ENCODE measurements at regions not wholly inside any gene's neighbourhood (a gene's known extent, or its start where the extent isn't known, plus 50 kb on each side); places are given as distances from the start of the nearest gene placed in this dataset.

DNA sequence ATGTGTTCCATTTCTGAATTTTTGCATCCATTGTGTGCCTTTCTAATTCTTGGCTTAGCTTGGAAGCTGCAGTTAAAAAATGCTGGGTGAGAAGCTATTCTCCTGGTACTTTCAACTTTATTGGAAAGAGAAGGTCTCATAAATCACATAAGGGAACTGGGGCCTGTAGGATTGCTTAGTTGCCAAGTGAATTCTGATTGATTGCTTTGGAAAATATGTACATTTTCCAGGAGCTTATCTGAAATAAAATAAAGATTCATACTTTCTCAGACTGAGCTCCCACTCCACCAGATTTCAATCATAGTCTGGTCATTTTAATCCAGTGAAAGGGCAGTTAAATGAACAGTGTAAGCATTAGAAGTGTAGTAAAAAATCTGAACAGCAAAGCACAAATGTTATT, 50.0 kb upstream of the PRICKLE1 start:
- DNase-seq, result no peak

Measured in nucleus accumbens (tissue), 56 donors.